ENCODE measurements at regions not wholly inside any gene's neighbourhood (a gene's known extent, or its start where the extent isn't known, plus 50 kb on each side); places are given as distances from the start of the nearest gene placed in this dataset.

DNA sequence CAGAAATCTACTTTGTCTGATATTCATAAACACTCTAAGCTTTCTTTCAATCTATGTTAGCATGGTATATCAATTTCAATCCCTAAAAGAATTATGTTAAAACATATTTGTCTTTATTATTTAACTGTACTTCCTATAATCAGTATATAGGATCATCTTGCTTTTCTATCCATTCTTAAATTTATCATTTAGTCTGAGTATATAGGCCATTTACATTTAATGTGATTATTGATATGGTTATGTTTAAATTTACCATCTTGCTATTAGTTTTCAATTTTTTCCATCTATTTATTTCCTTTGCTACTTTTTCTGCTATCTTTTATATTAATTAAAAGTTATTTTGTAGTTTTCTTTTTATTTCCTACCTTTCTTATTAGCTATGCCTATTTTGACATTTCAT lies 174.8 kb upstream of the MBNL1 start:
- no peaks in the 10 kb centered on the region for H3K27me3 ChIP-seq (replicated peaks; ENCODE audit: insufficient read depth, low read length)
- no peak overlapping the region for H3K27ac ChIP-seq (ENCODE audit: low read length)
- no peaks in the 10 kb centered on the region for H3K9me2 ChIP-seq (replicated peaks; ENCODE audit: insufficient read depth, low read length)
- H3K9ac ChIP-seq (ENCODE audit: low read length): no peak overlapping the region
- H2AFZ ChIP-seq (ENCODE audit: low read length): no peak overlapping the region
- no peaks in the 10 kb centered on the region for H3K9me3 ChIP-seq (replicated peaks; ENCODE audit: insufficient read depth, low read length)
- no peaks in the 10 kb centered on the region for H3K36me3 ChIP-seq (replicated peaks; ENCODE audit: insufficient read depth, low read length)
- H3F3A ChIP-seq (ENCODE audit: insufficient read depth, low read length): no peaks in the 10 kb centered on the region
- no peaks in the 10 kb centered on the region for H4K20me1 ChIP-seq (ENCODE audit: insufficient read depth, low read length)
- no peak overlapping the region for H3K4me2 ChIP-seq (ENCODE audit: low read depth, low read length)
- DNase-seq: no peak
- no peaks in the 10 kb centered on the region for H3K4me1 ChIP-seq (ENCODE audit: low read length)
- H3K4me3 ChIP-seq (ENCODE audit: low read length): no peak overlapping the region
- TF ChIP-seq EZH2phosphoT487 (IDR thresholded peaks at IDR 0.05; ENCODE audit: low read length) (no peak), EZH2 (optimal IDR thresholded peaks at IDR 0.05; ENCODE audit: low read depth, low read length) (no peak)
- TF ChIP-seq, protein P1, sequence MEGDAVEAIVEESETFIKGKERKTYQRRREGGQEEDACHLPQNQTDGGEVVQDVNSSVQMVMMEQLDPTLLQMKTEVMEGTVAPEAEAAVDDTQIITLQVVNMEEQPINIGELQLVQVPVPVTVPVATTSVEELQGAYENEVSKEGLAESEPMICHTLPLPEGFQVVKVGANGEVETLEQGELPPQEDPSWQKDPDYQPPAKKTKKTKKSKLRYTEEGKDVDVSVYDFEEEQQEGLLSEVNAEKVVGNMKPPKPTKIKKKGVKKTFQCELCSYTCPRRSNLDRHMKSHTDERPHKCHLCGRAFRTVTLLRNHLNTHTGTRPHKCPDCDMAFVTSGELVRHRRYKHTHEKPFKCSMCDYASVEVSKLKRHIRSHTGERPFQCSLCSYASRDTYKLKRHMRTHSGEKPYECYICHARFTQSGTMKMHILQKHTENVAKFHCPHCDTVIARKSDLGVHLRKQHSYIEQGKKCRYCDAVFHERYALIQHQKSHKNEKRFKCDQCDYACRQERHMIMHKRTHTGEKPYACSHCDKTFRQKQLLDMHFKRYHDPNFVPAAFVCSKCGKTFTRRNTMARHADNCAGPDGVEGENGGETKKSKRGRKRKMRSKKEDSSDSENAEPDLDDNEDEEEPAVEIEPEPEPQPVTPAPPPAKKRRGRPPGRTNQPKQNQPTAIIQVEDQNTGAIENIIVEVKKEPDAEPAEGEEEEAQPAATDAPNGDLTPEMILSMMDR (IDR thresholded peaks at IDR 0.05; ENCODE audit: low read length): no peak
- H3K79me2 ChIP-seq (ENCODE audit: low read length): no peaks in the 10 kb centered on the region

DNA sequence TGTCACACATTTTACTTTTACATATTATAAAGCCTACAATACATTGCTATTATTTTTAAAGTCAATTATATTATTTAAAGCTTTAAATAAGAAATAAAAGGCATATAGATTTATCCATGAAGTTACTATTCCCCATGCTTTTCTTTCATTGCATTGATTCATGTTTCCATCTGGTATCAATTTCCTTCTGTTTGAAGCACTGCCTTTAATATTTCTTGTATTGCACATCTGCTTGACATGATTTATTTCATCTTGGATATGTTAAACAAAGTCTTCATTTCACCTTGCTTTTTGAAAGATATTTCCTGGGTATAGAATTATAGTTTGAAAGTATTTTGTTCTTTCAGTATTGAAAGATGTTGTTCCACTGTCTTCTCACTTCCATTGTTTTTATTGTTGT lies 174.3 kb upstream of the MBNL1 start:
- no peak overlapping the region for H2AFZ ChIP-seq (ENCODE audit: low read length)
- H3F3A ChIP-seq (ENCODE audit: insufficient read depth, low read length): no peaks in the 10 kb centered on the region
- no peak overlapping the region for H3K9ac ChIP-seq (ENCODE audit: low read length)
- H3K27ac ChIP-seq (ENCODE audit: low read length): no peak overlapping the region
- H3K27me3 ChIP-seq (replicated peaks; ENCODE audit: insufficient read depth, low read length): no peaks in the 10 kb centered on the region
- H3K9me2 ChIP-seq (replicated peaks; ENCODE audit: insufficient read depth, low read length): no peaks in the 10 kb centered on the region
- no peak for DNase-seq
- no peaks in the 10 kb centered on the region for H3K9me3 ChIP-seq (replicated peaks; ENCODE audit: insufficient read depth, low read length)
- H3K4me1 ChIP-seq (ENCODE audit: low read length): no peaks in the 10 kb centered on the region
- no peaks in the 10 kb centered on the region for H3K79me2 ChIP-seq (ENCODE audit: low read length)
- TF ChIP-seq EZH2 (optimal IDR thresholded peaks at IDR 0.05; ENCODE audit: low read depth, low read length): no peak
- TF ChIP-seq, protein P1 (IDR thresholded peaks at IDR 0.05; ENCODE audit: low read length): no peak
- TF ChIP-seq EZH2phosphoT487 (IDR thresholded peaks at IDR 0.05; ENCODE audit: low read length): no peak
- no peaks in the 10 kb centered on the region for H3K36me3 ChIP-seq (replicated peaks; ENCODE audit: insufficient read depth, low read length)
- H3K4me3 ChIP-seq (ENCODE audit: low read length): no peak overlapping the region
- H3K4me2 ChIP-seq (ENCODE audit: low read depth, low read length): no peak overlapping the region
- H4K20me1 ChIP-seq (ENCODE audit: insufficient read depth, low read length): no peaks in the 10 kb centered on the region

DNA sequence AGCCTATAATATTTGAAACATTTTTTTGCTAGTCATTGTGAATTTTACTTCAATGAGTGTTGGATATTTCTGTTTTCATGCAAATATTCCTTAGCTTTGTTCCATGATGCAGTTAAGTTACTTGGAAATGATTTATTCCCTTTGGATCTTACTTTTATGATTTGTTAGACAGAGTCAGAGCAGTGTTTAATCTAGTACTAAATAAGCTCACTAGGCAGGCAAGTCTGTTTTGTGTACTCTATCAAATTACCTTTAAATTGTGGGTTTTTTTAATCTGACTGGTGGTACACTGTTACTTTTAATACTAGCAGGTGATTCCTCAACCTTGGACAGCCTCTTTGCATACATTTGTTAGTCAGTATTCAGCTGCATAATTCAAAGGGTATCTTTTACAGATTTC lies 173.3 kb upstream of the MBNL1 start:
- Histone ChIP-seq H3K27ac (ENCODE audit: low read length) (no peak overlapping the region), H4K20me1 (ENCODE audit: insufficient read depth, low read length) (no peaks in the 10 kb centered on the region), H3K27me3 (replicated peaks; ENCODE audit: insufficient read depth, low read length) (no peaks in the 10 kb centered on the region), H3K4me1 (ENCODE audit: low read length) (peaks cover 2% of the 10 kb centered on the region; the same call in 1 of the 2 replicates), H2AFZ (ENCODE audit: low read length) (no peak overlapping the region), H3K4me3 (ENCODE audit: low read length) (no peak overlapping the region), H3F3A (ENCODE audit: insufficient read depth, low read length) (no peaks in the 10 kb centered on the region), H3K9me2 (replicated peaks; ENCODE audit: insufficient read depth, low read length) (no peaks in the 10 kb centered on the region), H3K9me3 (replicated peaks; ENCODE audit: insufficient read depth, low read length) (no peaks in the 10 kb centered on the region), H3K79me2 (ENCODE audit: low read length) (no peaks in the 10 kb centered on the region), H3K9ac (ENCODE audit: low read length) (no peak overlapping the region), H3K4me2 (ENCODE audit: low read depth, low read length) (no peak overlapping the region), H3K36me3 (replicated peaks; ENCODE audit: insufficient read depth, low read length) (no peaks in the 10 kb centered on the region)
- DNase-seq: no peak
- TF ChIP-seq EZH2 (optimal IDR thresholded peaks at IDR 0.05; ENCODE audit: low read depth, low read length) (no peak), EZH2phosphoT487 (IDR thresholded peaks at IDR 0.05; ENCODE audit: low read length) (no peak)
- TF ChIP-seq, protein P1 (IDR thresholded peaks at IDR 0.05; ENCODE audit: low read length): no peak

Data from MM.1S (cell line).